GM23248 (cell line): ENCODE measurements at regions not wholly inside any gene's neighbourhood (a gene's known extent, or its start where the extent isn't known, plus 50 kb on each side); places are given as distances from the start of the nearest gene placed in this dataset.
"Not testable (repeated sequence)": the region's sequence is repeated elsewhere in the genome, so short reads cannot be mapped to it uniquely, and the experiment has no call there.

ENCODE experiments used
- EZH2 ChIP-seq: fragments of 200-600 bp; sonication (generic); IDR thresholded peaks from 2 replicates; pipeline ENCODE4 v1.6.1; 2018; ENCODE audit warnings: antibody characterized with exemption, mild to moderate bottlenecking; ENCODE audit not compliant: insufficient read depth, poor library complexity, severe bottlenecking
- EZH2phosphoT487 ChIP-seq: fragments of 200-600 bp; sonication (generic); IDR thresholded peaks from 2 replicates; pipeline ENCODE4 v1.6.1; 2018; ENCODE audit warnings: antibody characterized with exemption, moderate library complexity, mild to moderate bottlenecking, low read depth; ENCODE audit not compliant: insufficient read depth

- not testable (repeated sequence) for TF ChIP-seq EZH2, EZH2phosphoT487
These were observed 887.1 kb upstream of the ZNF722 start for GRCh38 chr7:63111511-63111910.
